ENCODE measurements at regions not wholly inside any gene's neighbourhood (a gene's known extent, or its start where the extent isn't known, plus 50 kb on each side); places are given as distances from the start of the nearest gene placed in this dataset.
A peak's percentile ranks its signal among the peaks of the same experiment; 100 is the strongest.
"Not testable (repeated sequence)": the region's sequence is repeated elsewhere in the genome, so short reads cannot be mapped to it uniquely, and the experiment has no call there.

GRCh38 chr11:69949327-69949726, 128.8 kb upstream of the ANO1 start:
- H3K4me3 ChIP-seq, result no peak overlapping the region
- no peaks in the 10 kb centered on the region for H3K27me3 ChIP-seq
- DNase-seq, result peak; percentile 21 to 28
- H3K27ac ChIP-seq, result no peak overlapping the region; the same call in 1 of the 2 replicates
- no peaks in the 10 kb centered on the region for H3K9me3 ChIP-seq (replicated peaks)
- H3K36me3 ChIP-seq, result no peaks in the 10 kb centered on the region
- no peaks in the 10 kb centered on the region for H3K4me1 ChIP-seq

- DNase-seq, result peak; percentile 20 to 41
- H3K36me3 ChIP-seq, result no peaks in the 10 kb centered on the region
- no peaks in the 10 kb centered on the region for H3K4me1 ChIP-seq
- no peaks in the 10 kb centered on the region for H3K27me3 ChIP-seq
- H3K9me3 ChIP-seq (replicated peaks), result no peaks in the 10 kb centered on the region
- H3K4me3 ChIP-seq, result no peak overlapping the region
- no peak overlapping the region for H3K27ac ChIP-seq
Measured at GRCh38 chr11:69950120-69950519, 128.0 kb upstream of the ANO1 start.

- no peak for DNase-seq
- H3K36me3 ChIP-seq, result no peaks in the 10 kb centered on the region
- no peak overlapping the region for H3K4me3 ChIP-seq
- no peaks in the 10 kb centered on the region for H3K4me1 ChIP-seq
- no peak overlapping the region for H3K27ac ChIP-seq
- H3K9me3 ChIP-seq (replicated peaks), result no peaks in the 10 kb centered on the region
- no peaks in the 10 kb centered on the region for H3K27me3 ChIP-seq
Measured at GRCh38 chr11:69950621-69951020, 127.5 kb upstream of the ANO1 start.

DNA sequence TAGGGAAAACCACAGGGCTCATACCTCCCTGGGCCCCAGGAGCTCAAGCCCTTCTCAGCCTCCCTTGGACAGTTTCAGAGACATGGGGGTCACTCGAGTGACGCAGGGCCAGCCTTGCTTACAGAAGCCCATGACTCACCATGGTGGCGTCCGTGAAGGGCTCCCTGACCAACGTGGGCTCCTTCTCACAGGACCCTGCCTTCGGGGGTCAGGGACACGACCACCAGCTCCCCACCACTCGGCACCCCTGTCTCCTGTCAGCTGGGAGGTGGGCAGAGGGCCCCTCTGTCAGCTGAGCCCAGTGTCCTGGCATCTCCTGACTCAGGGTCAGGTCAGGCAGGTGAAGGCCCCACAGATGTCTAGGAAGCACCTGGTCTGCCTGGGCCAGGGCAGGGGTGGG, 126.3 kb upstream of the ANO1 start:
- DNase-seq, result no peak
- H3K27ac ChIP-seq, result no peak overlapping the region
- H3K4me3 ChIP-seq, result no peak overlapping the region
- no peaks in the 10 kb centered on the region for H3K9me3 ChIP-seq (replicated peaks)
- no peaks in the 10 kb centered on the region; the same call in 1 of the 2 replicates for H3K27me3 ChIP-seq
- no peaks in the 10 kb centered on the region for H3K36me3 ChIP-seq
- no peaks in the 10 kb centered on the region for H3K4me1 ChIP-seq

DNA sequence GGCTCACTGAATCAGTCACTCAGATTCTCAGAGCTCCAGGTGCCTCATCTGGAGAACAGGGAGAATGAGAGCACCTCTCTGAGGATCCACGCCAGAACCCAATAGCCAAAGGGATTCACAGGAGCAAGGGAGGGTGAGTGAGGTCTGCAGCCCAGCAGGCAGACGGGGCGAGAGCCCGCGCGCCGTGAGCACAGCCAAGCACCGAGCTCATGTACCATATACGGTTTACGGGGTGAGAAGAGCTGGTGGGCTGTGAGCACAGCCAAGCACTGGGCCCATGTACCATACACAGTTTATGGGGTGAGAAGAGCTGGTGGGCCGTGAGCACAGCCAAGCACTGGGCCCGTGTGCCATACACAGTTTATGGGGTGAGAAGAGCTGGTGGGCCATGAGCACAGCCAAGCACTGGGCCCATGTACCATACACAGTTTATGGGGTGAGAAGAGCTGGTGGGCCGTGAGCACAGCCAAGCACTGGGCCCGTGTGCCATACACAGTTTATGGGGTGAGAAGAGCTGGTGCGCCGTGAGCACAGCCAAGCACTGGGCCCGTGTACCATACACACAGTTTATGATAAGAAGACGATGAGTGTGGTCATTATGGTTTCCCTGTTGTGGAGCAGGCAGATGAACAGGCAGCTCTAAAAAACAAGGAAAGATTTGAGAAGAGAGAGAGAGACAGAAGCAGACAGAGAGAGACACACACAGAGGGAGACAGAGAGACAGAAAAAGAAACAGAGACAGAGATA, 125.7 kb upstream of the ANO1 start:
- H3K36me3 ChIP-seq; DNase-seq; H3K27ac ChIP-seq; H3K9me3 ChIP-seq (replicated peaks); H3K4me3 ChIP-seq; H3K4me1 ChIP-seq; H3K27me3 ChIP-seq: not testable (repeated sequence)

GRCh38 chr11:69953356-69953755, 124.8 kb upstream of the ANO1 start:
- Histone ChIP-seq H3K4me3 (no peak overlapping the region), H3K36me3 (no peaks in the 10 kb centered on the region), H3K9me3 (replicated peaks) (no peaks in the 10 kb centered on the region), H3K4me1 (no peaks in the 10 kb centered on the region), H3K27ac (no peak overlapping the region), H3K27me3 (no peaks in the 10 kb centered on the region; the same call in 1 of the 2 replicates)
- no peak for DNase-seq

- Histone ChIP-seq H3K36me3 (no peaks in the 10 kb centered on the region), H3K9me3 (replicated peaks) (no peaks in the 10 kb centered on the region), H3K27me3 (no peaks in the 10 kb centered on the region; the same call in 1 of the 2 replicates), H3K27ac (no peak overlapping the region), H3K4me1 (no peaks in the 10 kb centered on the region), H3K4me3 (no peak overlapping the region)
- no peak for DNase-seq
Measured at GRCh38 chr11:69954756-69955155, 123.4 kb upstream of the ANO1 start.

DNA sequence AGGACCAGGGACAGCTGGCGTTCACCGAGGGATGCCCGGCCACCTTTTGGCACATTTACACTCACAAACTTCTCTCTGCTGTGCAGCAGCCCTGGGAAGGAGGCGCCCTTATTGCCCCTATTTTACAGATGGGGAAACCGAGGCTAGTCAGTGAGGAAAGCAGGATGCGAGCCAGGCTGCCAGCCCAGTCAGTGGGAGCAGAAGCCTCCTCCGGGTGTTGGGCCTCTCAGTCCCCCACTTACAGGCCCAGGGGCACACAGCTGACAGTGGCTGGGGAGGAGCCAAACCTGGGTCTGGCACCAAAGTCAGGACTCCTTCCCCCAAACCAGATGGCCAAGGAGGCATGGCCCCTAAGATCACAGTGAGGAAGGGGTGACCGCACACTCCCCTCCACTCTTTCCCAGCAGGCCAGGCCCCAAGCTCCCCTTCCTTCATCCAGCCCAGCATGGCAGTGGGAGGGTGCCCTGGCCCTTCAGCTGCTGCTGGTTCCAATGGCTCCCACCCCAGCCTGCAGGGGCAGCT, 121.4 kb upstream of the ANO1 start:
- Histone ChIP-seq H3K4me3 (no peak overlapping the region), H3K27ac (no peak overlapping the region), H3K4me1 (no peaks in the 10 kb centered on the region), H3K27me3 (no peaks in the 10 kb centered on the region; the same call in 1 of the 2 replicates), H3K9me3 (replicated peaks) (no peaks in the 10 kb centered on the region), H3K36me3 (no peaks in the 10 kb centered on the region)
- DNase-seq, result no peak

- DNase-seq, result no peak
- Histone ChIP-seq H3K27me3 (no peaks in the 10 kb centered on the region; the same call in 1 of the 2 replicates), H3K4me3 (no peak overlapping the region), H3K36me3 (no peaks in the 10 kb centered on the region), H3K27ac (no peak overlapping the region), H3K4me1 (no peaks in the 10 kb centered on the region), H3K9me3 (replicated peaks) (no peaks in the 10 kb centered on the region)
Measured at GRCh38 chr11:69957849-69958248, 120.3 kb upstream of the ANO1 start.

GRCh38 chr11:69958308-69958707, 119.8 kb upstream of the ANO1 start:
- no peaks in the 10 kb centered on the region for H3K4me1 ChIP-seq
- H3K9me3 ChIP-seq (replicated peaks), result no peaks in the 10 kb centered on the region
- no peaks in the 10 kb centered on the region for H3K36me3 ChIP-seq
- DNase-seq, result no peak
- no peak overlapping the region for H3K4me3 ChIP-seq
- H3K27me3 ChIP-seq, result no peaks in the 10 kb centered on the region; the same call in 1 of the 2 replicates
- no peak overlapping the region for H3K27ac ChIP-seq

- H3K9me3 ChIP-seq (replicated peaks), result no peaks in the 10 kb centered on the region
- H3K4me1 ChIP-seq, result no peaks in the 10 kb centered on the region
- no peak overlapping the region for H3K27ac ChIP-seq
- H3K4me3 ChIP-seq, result no peak overlapping the region
- no peaks in the 10 kb centered on the region for H3K36me3 ChIP-seq
- no peak for DNase-seq
- no peaks in the 10 kb centered on the region; the same call in 1 of the 2 replicates for H3K27me3 ChIP-seq
Measured at GRCh38 chr11:69959461-69959860, 118.7 kb upstream of the ANO1 start.

DNA sequence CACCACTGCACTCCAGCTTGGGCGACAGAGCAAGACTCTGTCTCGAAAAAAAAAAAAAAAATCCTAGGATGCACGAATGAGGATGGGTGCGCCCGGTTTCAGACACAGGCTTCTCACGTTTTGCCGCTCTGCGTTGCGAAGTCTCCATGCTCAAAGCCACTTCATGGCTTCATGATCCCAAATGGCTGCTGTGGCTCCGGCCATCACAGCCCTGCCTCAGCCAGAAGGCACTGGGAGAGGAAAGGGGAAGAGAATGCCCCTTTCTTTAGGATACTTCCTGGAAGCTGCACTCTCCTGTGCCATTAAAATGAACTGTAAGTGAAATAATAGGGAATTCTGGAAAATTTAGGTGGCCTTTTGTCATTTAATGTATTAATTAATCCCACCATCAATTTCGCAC, 116.4 kb upstream of the ANO1 start:
- no peaks in the 10 kb centered on the region for H3K36me3 ChIP-seq
- no peaks in the 10 kb centered on the region; the same call in 1 of the 2 replicates for H3K27me3 ChIP-seq
- DNase-seq, result no peak
- H3K4me3 ChIP-seq, result no peak overlapping the region
- H3K9me3 ChIP-seq (replicated peaks), result no peaks in the 10 kb centered on the region
- no peak overlapping the region for H3K27ac ChIP-seq
- H3K4me1 ChIP-seq, result no peaks in the 10 kb centered on the region

GRCh38 chr11:69962152-69962551, 116.0 kb upstream of the ANO1 start:
- H3K9me3 ChIP-seq (replicated peaks), result no peaks in the 10 kb centered on the region
- H3K36me3 ChIP-seq, result no peaks in the 10 kb centered on the region
- no peak overlapping the region for H3K27ac ChIP-seq
- no peak overlapping the region for H3K4me3 ChIP-seq
- H3K4me1 ChIP-seq, result no peaks in the 10 kb centered on the region
- H3K27me3 ChIP-seq, result no peaks in the 10 kb centered on the region
- no peak for DNase-seq

GRCh38 chr11:69963533-69964246, 114.4 kb upstream of the ANO1 start:
- Histone ChIP-seq H3K36me3 (no peaks in the 10 kb centered on the region), H3K4me3 (no peak overlapping the region), H3K27ac (no peak overlapping the region), H3K9me3 (replicated peaks) (no peaks in the 10 kb centered on the region), H3K4me1 (no peaks in the 10 kb centered on the region), H3K27me3 (no peaks in the 10 kb centered on the region)
- DNase-seq, result no peak

DNA sequence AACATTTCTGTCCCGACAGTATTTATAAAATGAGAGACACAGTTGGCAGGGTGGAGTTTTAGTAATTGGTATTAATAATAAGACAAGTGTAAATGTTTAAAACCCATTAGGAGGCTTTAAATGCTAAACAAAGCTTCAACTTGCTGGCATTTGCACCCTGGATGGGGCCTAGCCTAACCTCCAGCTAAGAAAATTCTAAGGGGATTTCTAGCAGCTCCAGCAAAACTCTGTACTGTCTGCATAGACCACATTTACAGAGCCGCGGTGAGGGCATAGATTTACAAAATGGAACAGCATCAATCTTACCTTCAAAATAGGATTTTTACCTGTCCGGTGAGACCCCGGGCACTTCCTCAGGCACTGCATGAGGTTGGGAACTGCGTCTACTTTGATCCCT, 113.9 kb upstream of the ANO1 start:
- no peak overlapping the region for H3K27ac ChIP-seq
- H3K36me3 ChIP-seq, result no peaks in the 10 kb centered on the region
- H3K27me3 ChIP-seq, result no peaks in the 10 kb centered on the region
- H3K4me3 ChIP-seq, result no peak overlapping the region
- H3K9me3 ChIP-seq (replicated peaks), result no peaks in the 10 kb centered on the region
- H3K4me1 ChIP-seq, result no peaks in the 10 kb centered on the region
- DNase-seq, result no peak

Data from SJCRH30 (cell line).